GM19239 (cell line): ENCODE measurements at regions not wholly inside any gene's neighbourhood (a gene's known extent, or its start where the extent isn't known, plus 50 kb on each side); places are given as distances from the start of the nearest gene placed in this dataset.

Experiments used
- DNase-seq: peaks from one replicate; pipeline ENCODE4 v3.0.0; 2011; ENCODE audit warnings: low spot score; ENCODE audit not compliant: insufficient read length
- FAIRE-seq: peaks from 2 replicates; lab custom pipeline; 2011; peaks lifted over from hg19 to GRCh38; lab: Jason Lieb, UNC

DNA sequence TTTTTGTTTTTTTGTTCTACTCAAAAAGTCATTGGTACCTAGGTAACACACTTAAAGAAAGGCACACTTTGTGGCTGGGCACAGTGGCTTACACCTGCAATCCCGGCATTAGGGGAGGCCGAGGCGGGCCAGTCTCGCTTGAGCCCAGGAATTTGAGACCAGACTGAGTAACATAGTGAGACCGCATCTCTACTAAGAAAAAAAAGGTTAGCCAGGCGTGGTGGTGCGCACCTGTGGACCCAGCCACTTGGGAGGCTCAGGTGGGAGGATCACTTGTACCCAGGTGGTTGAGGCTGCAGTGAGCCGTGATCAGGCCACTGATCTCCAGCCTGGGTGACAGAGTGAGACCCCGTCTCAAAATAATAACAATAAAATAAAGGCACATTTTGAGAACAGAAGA is 67.4 kb upstream of the BHLHE23 start:
- DNase-seq, result no peak
- FAIRE-seq, result no peak

GRCh38 chr20:63073738-63074065 is 66.9 kb upstream of the BHLHE23 start:
- DNase-seq (no peak), FAIRE-seq (no peak)

GRCh38 chr20:63072991-63073737 is 66.4 kb upstream of the BHLHE23 start:
- no peak for FAIRE-seq
- DNase-seq, result no peak

DNA sequence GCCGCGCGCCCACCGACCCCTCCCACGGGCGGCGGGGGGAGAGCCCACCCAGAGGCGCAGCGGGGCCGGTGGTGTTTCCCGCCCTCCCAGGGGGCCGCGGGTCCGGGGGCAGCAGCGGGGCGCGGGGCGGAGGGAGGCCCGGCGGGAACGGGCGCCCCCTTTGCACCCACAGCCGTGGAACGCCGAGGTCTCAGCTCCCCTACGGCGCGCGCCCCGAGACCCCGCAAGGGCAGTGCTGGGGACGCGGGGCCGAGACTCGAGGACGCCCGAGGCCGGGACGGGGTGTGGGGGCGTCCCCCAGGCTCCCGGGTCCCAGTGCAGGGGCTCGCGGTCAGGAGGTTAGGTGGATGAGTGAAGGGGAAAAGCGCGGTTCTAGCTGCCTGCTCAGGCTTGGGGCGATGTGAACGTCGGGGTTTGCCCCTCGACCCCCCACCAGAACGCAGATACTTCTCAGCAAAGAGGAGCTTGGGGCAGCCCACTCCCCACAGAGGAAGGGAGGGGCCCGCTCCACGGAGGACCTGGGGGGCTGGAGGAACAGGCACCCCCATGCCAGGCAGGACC is 65.5 kb upstream of the BHLHE23 start:
- DNase-seq, result no peak

DNA sequence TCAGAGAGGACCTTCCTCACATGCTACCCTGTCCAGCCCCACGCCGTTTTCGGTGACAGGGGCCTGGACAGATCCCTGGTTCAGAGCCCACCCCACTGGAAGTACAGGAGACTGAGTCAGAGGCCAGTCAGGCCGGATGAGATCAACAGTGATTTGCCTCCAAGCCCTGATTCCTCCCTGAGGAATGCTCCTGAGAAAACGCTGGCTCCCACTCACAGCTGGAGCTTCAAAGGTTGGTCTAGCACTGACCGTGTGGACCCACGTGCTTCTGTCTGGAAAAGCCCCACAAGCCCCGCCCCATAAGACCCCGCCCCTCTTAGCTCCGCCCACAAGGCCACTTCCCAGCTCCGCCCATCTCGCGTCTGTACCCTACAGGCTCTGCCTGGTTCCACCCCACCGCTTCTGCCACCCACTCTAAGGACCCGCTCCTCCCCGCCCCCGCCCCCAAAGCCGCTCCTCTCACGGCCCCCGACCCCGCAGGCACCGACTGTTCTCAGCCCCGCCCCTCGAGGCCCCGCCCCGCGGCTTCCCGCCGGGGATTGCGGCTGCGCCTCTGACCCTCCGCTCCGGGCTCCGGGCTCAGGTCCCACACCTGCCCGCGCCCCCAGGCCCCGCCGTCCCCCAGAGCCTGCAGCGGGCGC is 64.9 kb upstream of the BHLHE23 start:
- DNase-seq (peak; percentile 51), FAIRE-seq (no peak)

More for the DNA sequence above, 65.5 kb upstream of the BHLHE23 start:
- FAIRE-seq, result no peak

- FAIRE-seq, result no peak
- DNase-seq, result no peak
Observed at GRCh38 chr20:63070771-63071540, 64.2 kb upstream of the BHLHE23 start.

- FAIRE-seq, result no peak
Observed at GRCh38 chr20:63070301-63070625, 63.5 kb upstream of the BHLHE23 start.

DNA sequence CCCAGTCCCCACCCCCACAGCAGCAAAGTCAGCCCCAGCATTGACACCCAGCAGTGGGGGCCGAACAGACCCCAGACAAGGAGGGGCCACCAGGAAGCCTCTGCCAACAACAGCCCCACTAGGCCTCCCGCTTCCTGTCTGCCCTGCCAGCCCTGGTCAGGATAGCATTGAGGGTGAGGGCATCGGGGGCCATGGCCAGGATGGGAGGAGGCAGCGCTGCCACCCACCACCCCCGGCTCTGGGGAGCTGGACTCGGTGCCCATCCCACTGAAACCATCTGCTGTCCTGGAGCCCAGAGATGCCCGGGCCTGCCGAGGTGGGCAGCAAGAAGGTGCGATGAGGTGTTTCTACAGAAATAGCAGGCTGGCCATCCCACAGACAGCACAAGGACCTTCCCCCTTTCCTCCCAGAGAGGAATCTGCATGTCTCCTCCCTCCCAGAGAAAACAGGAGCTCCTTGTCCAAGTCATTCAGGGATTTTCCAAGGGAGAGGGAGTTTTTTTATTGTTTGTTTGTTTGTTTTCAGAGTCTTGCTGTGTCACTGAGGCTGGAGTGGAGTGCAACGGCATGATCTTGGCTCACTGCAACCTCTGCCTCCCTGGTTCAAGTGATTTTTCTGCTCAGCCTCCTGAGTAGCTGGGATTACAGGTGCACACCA is 62.1 kb upstream of the BHLHE23 start:
- FAIRE-seq (no peak), DNase-seq (no peak)

More at GRCh38 chr20:63070301-63070625, 63.5 kb upstream of the BHLHE23 start:
- DNase-seq, result no peak

GRCh38 chr20:63067721-63068560 is 61.2 kb upstream of the BHLHE23 start:
- no peak for FAIRE-seq
- no peak for DNase-seq

DNA sequence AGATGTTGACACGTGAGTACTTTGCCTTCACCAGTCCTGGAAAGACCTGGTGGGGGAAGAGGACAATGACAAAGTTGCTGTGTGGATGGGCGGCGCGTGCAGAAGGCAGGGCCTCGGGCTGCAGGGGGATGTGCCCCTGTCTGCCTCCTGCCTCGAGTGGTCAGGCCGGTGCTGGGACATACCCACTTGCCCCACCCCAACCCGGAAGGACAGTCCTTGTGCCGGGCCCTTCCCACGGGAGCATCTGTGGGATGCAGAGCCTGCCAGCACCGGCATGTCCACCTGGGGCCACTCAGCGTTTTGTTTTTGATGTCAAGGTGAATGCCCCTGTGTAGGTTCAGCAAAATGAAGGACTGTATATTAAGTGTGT is 60.5 kb upstream of the BHLHE23 start:
- no peak for DNase-seq
- FAIRE-seq, result no peak

- no peak for DNase-seq
- FAIRE-seq, result no peak
Observed at GRCh38 chr20:63066506-63067265, 59.9 kb upstream of the BHLHE23 start.

DNA sequence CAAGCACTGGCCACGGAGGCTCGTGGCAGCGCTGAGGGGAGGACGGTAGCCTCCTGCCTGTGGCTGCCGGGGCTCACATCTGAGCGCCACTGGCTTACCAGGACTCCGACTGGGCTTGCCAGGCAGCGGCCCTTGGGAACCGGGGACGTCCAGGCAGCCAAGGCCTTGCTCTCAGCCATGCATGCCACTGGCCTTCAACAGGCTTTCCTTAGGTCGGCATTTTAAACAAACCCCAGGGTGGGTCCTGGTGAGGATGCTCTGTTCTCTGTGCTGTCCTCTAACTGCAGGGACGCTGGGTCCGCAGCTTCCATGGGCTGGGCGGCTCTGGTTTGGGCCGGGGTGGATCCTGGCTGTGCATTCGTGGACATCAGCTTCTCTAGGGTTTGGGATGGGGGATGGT is 59.1 kb upstream of the BHLHE23 start:
- no peak for DNase-seq
- no peak for FAIRE-seq

DNA sequence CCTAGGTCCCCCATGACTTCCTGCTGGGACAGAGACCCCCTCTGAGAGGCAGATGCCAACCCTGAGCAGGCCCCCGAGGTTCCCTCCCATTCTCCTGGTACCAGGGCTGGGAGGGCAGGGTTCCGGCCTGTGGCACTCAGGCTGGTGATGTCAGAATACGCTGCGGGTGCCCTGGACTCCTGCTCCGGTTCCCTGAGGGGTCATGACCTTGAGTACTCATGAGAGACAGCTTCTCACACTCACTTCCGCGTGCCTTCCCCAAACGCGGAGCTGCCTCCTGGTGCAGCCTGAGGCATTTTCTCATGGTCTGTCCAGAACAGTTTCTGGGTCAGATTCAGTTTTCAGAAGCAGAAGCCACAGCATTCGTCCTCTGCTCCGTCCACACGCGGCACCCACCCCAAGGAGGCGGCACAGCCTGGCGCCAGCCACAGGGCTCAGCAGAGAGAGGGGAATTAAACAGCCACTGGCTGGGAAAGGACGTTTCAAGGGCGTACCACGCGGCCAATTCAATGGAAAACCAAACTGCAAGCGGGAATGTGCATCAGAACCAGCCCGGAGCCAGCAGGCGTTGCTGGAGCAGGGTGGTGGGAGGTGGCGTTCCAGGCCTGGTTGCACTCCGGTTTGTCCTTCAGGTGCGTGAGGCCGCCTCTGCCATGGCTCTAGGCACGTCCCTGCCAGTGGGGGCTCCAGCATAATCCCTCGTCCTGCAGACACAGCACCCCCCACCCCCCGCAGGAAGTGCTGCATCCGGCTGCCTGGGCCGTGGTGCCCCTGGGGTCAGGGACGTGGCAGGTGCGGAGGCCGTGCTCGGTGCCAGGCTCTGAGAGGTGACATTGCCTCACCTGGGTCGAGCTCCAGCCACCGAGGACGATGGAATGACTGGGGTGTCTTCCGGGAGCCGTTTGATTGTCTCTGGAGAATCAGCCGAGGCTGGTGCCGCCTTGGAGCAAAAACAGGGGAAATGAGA is 58.3 kb upstream of the BHLHE23 start:
- no peak for DNase-seq
- no peak for FAIRE-seq

DNA sequence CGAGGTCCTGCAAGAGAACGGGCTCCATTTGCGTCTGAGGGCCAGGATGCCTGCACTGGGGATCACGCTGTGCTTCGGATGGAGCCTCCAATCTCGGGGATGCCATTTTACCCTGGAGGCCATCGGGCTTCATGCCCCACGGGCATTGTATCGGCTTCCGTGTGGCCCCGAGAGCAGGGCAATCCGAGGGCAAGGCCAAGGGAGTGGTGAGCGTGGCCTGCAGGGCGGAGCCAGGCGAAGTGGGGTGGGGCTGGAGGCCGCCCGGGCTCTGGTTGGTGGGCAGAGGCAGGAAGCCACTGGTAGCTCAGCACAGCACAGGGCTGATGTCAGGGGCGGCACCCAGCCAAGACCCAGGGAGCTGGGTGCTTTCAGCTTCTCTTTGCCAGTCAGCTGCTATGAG is 57.5 kb upstream of the BHLHE23 start:
- FAIRE-seq (no peak), DNase-seq (no peak)

GRCh38 chr20:63062188-63063140 is 55.7 kb upstream of the BHLHE23 start:
- FAIRE-seq (no peak), DNase-seq (no peak)

DNA sequence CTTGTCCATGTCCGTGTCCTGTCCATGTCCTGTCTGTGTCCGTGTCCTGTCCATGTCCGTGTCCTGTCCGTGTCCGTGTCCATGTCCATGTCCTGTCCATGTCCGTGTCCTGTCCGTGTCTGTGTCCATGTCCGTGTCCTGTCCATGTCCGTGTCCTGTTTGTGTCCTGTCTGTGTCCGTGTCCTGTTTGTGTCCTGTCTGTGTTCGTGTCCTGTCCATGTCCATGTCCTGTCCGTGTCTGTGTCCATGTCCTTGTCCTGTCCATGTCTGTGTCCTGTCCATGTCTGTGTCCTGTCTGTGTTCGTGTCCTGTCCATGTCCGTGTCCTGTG is 55.0 kb upstream of the BHLHE23 start:
- DNase-seq (no peak), FAIRE-seq (no peak)
